ENCODE measurements at regions not wholly inside any gene's neighbourhood (a gene's known extent, or its start where the extent isn't known, plus 50 kb on each side); places are given as distances from the start of the nearest gene placed in this dataset.

DNA sequence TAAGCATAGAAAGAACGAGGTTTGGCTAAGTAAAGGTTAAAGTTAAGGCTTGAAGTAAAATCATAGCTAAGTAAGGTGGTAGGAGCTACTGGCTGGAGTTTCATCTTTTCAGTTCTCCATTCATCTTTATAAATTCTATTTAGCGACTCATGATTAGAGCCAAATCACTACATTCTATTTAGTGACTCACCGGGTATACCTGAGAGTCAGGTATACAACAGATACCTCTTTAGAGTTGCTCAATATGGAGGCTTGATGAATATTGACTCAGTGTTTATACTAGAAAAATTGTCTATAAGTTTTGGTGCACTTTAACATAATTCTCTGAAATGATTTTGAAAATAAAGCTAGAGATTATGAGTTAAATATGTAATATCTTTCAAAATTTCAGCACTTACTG lies 328.8 kb upstream of the GRM7 start:
- TF ChIP-seq KDM1A (IDR thresholded peaks at IDR 0.05; ENCODE audit: low read depth) (no peak), ESRRA (IDR thresholded peaks at IDR 0.05; ENCODE audit: borderline replicate concordance, low read length) (no peak)
- TF ChIP-seq, protein P1, sequence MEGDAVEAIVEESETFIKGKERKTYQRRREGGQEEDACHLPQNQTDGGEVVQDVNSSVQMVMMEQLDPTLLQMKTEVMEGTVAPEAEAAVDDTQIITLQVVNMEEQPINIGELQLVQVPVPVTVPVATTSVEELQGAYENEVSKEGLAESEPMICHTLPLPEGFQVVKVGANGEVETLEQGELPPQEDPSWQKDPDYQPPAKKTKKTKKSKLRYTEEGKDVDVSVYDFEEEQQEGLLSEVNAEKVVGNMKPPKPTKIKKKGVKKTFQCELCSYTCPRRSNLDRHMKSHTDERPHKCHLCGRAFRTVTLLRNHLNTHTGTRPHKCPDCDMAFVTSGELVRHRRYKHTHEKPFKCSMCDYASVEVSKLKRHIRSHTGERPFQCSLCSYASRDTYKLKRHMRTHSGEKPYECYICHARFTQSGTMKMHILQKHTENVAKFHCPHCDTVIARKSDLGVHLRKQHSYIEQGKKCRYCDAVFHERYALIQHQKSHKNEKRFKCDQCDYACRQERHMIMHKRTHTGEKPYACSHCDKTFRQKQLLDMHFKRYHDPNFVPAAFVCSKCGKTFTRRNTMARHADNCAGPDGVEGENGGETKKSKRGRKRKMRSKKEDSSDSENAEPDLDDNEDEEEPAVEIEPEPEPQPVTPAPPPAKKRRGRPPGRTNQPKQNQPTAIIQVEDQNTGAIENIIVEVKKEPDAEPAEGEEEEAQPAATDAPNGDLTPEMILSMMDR (IDR thresholded peaks at IDR 0.05), result no peak

All from A549 (cell line).